ENCODE measurements at regions not wholly inside any gene's neighbourhood (a gene's known extent, or its start where the extent isn't known, plus 50 kb on each side); places are given as distances from the start of the nearest gene placed in this dataset.

DNA sequence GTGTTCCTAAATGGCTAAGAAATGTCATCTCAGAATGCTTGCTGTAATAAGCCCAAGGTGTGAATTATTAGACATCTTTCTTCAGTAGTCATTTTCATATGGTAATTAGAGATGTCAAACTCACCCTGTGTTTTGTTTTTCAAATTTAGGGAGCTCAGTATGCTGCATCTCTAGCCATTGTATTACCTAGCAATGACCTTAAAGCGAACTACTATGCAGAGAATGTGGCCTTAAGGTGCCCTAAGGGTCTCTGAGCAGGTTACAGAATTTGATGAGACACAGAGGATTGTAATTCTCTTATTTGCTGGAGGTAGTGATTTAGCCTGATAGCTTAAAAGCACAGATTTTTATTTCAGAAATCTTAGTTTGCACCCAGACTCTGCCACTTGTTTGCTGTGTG lies 1052.6 kb upstream of the DDX18 start:
- TF ChIP-seq, protein P1, sequence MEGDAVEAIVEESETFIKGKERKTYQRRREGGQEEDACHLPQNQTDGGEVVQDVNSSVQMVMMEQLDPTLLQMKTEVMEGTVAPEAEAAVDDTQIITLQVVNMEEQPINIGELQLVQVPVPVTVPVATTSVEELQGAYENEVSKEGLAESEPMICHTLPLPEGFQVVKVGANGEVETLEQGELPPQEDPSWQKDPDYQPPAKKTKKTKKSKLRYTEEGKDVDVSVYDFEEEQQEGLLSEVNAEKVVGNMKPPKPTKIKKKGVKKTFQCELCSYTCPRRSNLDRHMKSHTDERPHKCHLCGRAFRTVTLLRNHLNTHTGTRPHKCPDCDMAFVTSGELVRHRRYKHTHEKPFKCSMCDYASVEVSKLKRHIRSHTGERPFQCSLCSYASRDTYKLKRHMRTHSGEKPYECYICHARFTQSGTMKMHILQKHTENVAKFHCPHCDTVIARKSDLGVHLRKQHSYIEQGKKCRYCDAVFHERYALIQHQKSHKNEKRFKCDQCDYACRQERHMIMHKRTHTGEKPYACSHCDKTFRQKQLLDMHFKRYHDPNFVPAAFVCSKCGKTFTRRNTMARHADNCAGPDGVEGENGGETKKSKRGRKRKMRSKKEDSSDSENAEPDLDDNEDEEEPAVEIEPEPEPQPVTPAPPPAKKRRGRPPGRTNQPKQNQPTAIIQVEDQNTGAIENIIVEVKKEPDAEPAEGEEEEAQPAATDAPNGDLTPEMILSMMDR (IDR thresholded peaks at IDR 0.05): no peak
- no peak for TF ChIP-seq EZH2 (IDR thresholded peaks at IDR 0.05)

Measured in neural progenitor cell (in vitro differentiated cells).